C4-2B (cell line): ENCODE measurements at regions not wholly inside any gene's neighbourhood (a gene's known extent, or its start where the extent isn't known, plus 50 kb on each side); places are given as distances from the start of the nearest gene placed in this dataset.

Experiments
- ZFX ChIP-seq: fragments of 450-650 bp; IDR thresholded peaks from 2 replicates; pipeline ENCODE4 v1.6.1; 2017
- TF ChIP-seq, protein P1 (sequence below): fragments of 450-650 bp; conservative IDR thresholded peaks from 2 replicates; pipeline ENCODE4 v1.5.1; 2017; ENCODE audit warnings: mild to moderate bottlenecking

DNA sequence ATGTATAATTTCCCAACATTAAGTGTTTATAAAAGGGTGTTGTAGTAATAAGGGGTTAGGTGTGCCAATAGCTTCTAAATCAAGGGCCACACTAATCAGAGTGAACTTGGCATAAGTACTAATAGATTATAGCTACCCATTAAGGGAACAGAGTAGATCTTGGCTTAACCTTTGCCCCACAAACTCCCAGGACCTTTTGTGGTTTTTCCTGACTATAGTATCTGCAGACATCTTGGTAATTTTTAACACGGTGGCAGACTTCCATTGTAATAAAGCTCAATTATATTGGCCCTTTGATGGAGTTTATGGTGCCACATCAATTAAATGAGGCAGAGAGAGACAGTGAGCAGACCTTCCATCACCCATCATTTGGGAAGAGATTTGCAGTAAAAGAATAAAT is 358.5 kb upstream of the HNRNPA3 start:
- TF ChIP-seq, protein P1, sequence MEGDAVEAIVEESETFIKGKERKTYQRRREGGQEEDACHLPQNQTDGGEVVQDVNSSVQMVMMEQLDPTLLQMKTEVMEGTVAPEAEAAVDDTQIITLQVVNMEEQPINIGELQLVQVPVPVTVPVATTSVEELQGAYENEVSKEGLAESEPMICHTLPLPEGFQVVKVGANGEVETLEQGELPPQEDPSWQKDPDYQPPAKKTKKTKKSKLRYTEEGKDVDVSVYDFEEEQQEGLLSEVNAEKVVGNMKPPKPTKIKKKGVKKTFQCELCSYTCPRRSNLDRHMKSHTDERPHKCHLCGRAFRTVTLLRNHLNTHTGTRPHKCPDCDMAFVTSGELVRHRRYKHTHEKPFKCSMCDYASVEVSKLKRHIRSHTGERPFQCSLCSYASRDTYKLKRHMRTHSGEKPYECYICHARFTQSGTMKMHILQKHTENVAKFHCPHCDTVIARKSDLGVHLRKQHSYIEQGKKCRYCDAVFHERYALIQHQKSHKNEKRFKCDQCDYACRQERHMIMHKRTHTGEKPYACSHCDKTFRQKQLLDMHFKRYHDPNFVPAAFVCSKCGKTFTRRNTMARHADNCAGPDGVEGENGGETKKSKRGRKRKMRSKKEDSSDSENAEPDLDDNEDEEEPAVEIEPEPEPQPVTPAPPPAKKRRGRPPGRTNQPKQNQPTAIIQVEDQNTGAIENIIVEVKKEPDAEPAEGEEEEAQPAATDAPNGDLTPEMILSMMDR = no peak
- TF ChIP-seq ZFX = no peak
